ENCODE measurements at regions not wholly inside any gene's neighbourhood (a gene's known extent, or its start where the extent isn't known, plus 50 kb on each side); places are given as distances from the start of the nearest gene placed in this dataset.
"Not testable (repeated sequence)": the region's sequence is repeated elsewhere in the genome, so short reads cannot be mapped to it uniquely, and the experiment has no call there.

- H3K9me3 ChIP-seq (ENCODE audit: insufficient read depth, low read length), result no peaks in the 10 kb centered on the region
- H2AFZ ChIP-seq (ENCODE audit: low read depth, low read length), result no peak overlapping the region
- H3K36me3 ChIP-seq (replicated peaks; ENCODE audit: low read depth, low read length), result no peaks in the 10 kb centered on the region
- H3K9ac ChIP-seq (ENCODE audit: low read length), result no peak overlapping the region
- H3K27ac ChIP-seq (ENCODE audit: low read length), result no peak overlapping the region
- H3K4me1 ChIP-seq (ENCODE audit: low read length), result no peaks in the 10 kb centered on the region
- H3K79me2 ChIP-seq (ENCODE audit: low read length), result no peaks in the 10 kb centered on the region
- H3K27me3 ChIP-seq (ENCODE audit: low read depth, low read length), result no peaks in the 10 kb centered on the region
- no peak overlapping the region for H3K4me2 ChIP-seq (ENCODE audit: low read length)
- no peak overlapping the region for H3K4me3 ChIP-seq (ENCODE audit: low read length)
- no peak for TF ChIP-seq CTCF (IDR thresholded peaks at IDR 0.05; ENCODE audit: low read depth, low read length)
- no peak for TF ChIP-seq EZH2phosphoT487 (IDR thresholded peaks at IDR 0.05; ENCODE audit: low read depth)
- H4K20me1 ChIP-seq (ENCODE audit: insufficient read depth, low read length), result no peaks in the 10 kb centered on the region
These were observed 82.1 kb upstream of the CABCOCO1 start for GRCh38 chr10:61580608-61581007.

GRCh38 chr10:61570204-61570603 is 92.5 kb upstream of the CABCOCO1 start:
- not testable (repeated sequence) for H2AFZ ChIP-seq (ENCODE audit: low read depth, low read length); H3K4me2 ChIP-seq (ENCODE audit: low read length); H3K9me3 ChIP-seq (ENCODE audit: insufficient read depth, low read length); H3K79me2 ChIP-seq (ENCODE audit: low read length); H3K4me1 ChIP-seq (ENCODE audit: low read length); H3K27ac ChIP-seq (ENCODE audit: low read length); H3K27me3 ChIP-seq (ENCODE audit: low read depth, low read length); H3K4me3 ChIP-seq (ENCODE audit: low read length); H3K36me3 ChIP-seq (replicated peaks; ENCODE audit: low read depth, low read length); H4K20me1 ChIP-seq (ENCODE audit: insufficient read depth, low read length); H3K9ac ChIP-seq (ENCODE audit: low read length)

GRCh38 chr10:61567729-61568128 is 95.0 kb upstream of the CABCOCO1 start:
- H3K4me2 ChIP-seq (ENCODE audit: low read length), result no peak overlapping the region
- no peaks in the 10 kb centered on the region for H3K4me1 ChIP-seq (ENCODE audit: low read length)
- no peaks in the 10 kb centered on the region for H3K79me2 ChIP-seq (ENCODE audit: low read length)
- no peak overlapping the region for H3K27ac ChIP-seq (ENCODE audit: low read length)
- no peaks in the 10 kb centered on the region for H3K27me3 ChIP-seq (ENCODE audit: low read depth, low read length)
- H3K4me3 ChIP-seq (ENCODE audit: low read length), result no peak overlapping the region
- TF ChIP-seq CTCF (IDR thresholded peaks at IDR 0.05; ENCODE audit: low read depth, low read length), result no peak
- no peak overlapping the region for H3K9ac ChIP-seq (ENCODE audit: low read length)
- H3K36me3 ChIP-seq (replicated peaks; ENCODE audit: low read depth, low read length), result no peaks in the 10 kb centered on the region
- no peaks in the 10 kb centered on the region for H4K20me1 ChIP-seq (ENCODE audit: insufficient read depth, low read length)
- no peaks in the 10 kb centered on the region for H3K9me3 ChIP-seq (ENCODE audit: insufficient read depth, low read length)
- H2AFZ ChIP-seq (ENCODE audit: low read depth, low read length), result no peak overlapping the region

- Histone ChIP-seq H3K4me1 (ENCODE audit: low read length) (no peaks in the 10 kb centered on the region), H3K27ac (ENCODE audit: low read length) (no peak overlapping the region), H3K9me3 (ENCODE audit: insufficient read depth, low read length) (no peaks in the 10 kb centered on the region), H3K4me3 (ENCODE audit: low read length) (no peak overlapping the region), H2AFZ (ENCODE audit: low read depth, low read length) (no peak overlapping the region), H3K9ac (ENCODE audit: low read length) (no peak overlapping the region), H3K4me2 (ENCODE audit: low read length) (no peak overlapping the region), H4K20me1 (ENCODE audit: insufficient read depth, low read length) (no peaks in the 10 kb centered on the region), H3K27me3 (ENCODE audit: low read depth, low read length) (no peaks in the 10 kb centered on the region), H3K36me3 (replicated peaks; ENCODE audit: low read depth, low read length) (no peaks in the 10 kb centered on the region), H3K79me2 (ENCODE audit: low read length) (no peaks in the 10 kb centered on the region)
- TF ChIP-seq EZH2phosphoT487 (IDR thresholded peaks at IDR 0.05; ENCODE audit: low read depth) (no peak), CTCF (IDR thresholded peaks at IDR 0.05; ENCODE audit: low read depth, low read length) (no peak)
These were observed 96.7 kb upstream of the CABCOCO1 start for GRCh38 chr10:61565819-61566560.
